ENCODE measurements at regions not wholly inside any gene's neighbourhood (a gene's known extent, or its start where the extent isn't known, plus 50 kb on each side); places are given as distances from the start of the nearest gene placed in this dataset.

GRCh38 chr3:27590437-27591298, 106.5 kb upstream of the SLC4A7 start:
- Mint-ChIP-seq H3K27ac (ENCODE audit: unreplicated experiment) (peak overlapping the region; percentile 91), H3K4me3 (ENCODE audit: unreplicated experiment) (no peak overlapping the region), H3K4me1 (ENCODE audit: low read depth) (peaks cover 36% of the 10 kb centered on the region), H3K36me3 (ENCODE audit: low read depth) (no peaks in the 10 kb centered on the region), H3K9me3 (ENCODE audit: low read depth) (no peaks in the 10 kb centered on the region), H3K27me3 (ENCODE audit: low read depth) (no peaks in the 10 kb centered on the region)
- no peak for TF ChIP-seq CTCF (IDR thresholded peaks at IDR 0.05)
- no peak for DNase-seq (ENCODE audit: low spot score)

- no peak for TF ChIP-seq CTCF (IDR thresholded peaks at IDR 0.05)
- Mint-ChIP-seq H3K4me3 (ENCODE audit: unreplicated experiment) (no peak overlapping the region), H3K27ac (ENCODE audit: unreplicated experiment) (peak overlapping the region; percentile 91), H3K9me3 (ENCODE audit: low read depth) (no peaks in the 10 kb centered on the region), H3K4me1 (ENCODE audit: low read depth) (peaks cover 36% of the 10 kb centered on the region), H3K36me3 (ENCODE audit: low read depth) (no peaks in the 10 kb centered on the region), H3K27me3 (ENCODE audit: low read depth) (no peaks in the 10 kb centered on the region)
- no peak for DNase-seq (ENCODE audit: low spot score)
Observed at GRCh38 chr3:27589795-27590194, 105.6 kb upstream of the SLC4A7 start.

GRCh38 chr3:27585429-27585828, 101.2 kb upstream of the SLC4A7 start:
- H3K9me3 Mint-ChIP-seq (ENCODE audit: low read depth) = no peaks in the 10 kb centered on the region
- no peaks in the 10 kb centered on the region for H3K27me3 Mint-ChIP-seq (ENCODE audit: low read depth)
- H3K27ac Mint-ChIP-seq (ENCODE audit: unreplicated experiment) = no peak overlapping the region
- H3K4me3 Mint-ChIP-seq (ENCODE audit: unreplicated experiment) = no peak overlapping the region
- DNase-seq (ENCODE audit: low spot score) = no peak
- H3K36me3 Mint-ChIP-seq (ENCODE audit: low read depth) = no peaks in the 10 kb centered on the region
- peaks cover 13% of the 10 kb centered on the region for H3K4me1 Mint-ChIP-seq (ENCODE audit: low read depth)
- no peak for TF ChIP-seq CTCF (IDR thresholded peaks at IDR 0.05)

DNA sequence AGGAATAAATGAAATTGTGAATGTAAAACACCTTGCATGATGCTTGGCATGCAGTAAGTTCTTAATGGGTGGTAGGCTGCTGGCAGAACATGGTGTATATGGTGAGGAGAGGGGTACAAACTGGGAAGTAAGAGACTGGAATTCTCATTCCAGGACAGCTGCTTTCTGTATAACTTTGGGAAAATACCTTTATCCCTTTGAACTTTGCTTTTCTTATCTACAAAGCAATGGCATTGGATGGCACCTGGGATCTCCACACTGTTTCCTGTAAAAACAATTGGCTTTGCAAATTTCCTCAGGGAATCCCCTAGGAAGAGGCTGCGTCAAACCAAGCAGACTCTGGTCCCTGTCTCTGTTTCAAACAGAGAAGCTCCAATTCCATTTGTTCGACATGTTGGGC, 100.7 kb upstream of the SLC4A7 start:
- TF ChIP-seq CTCF (IDR thresholded peaks at IDR 0.05) = no peak
- Mint-ChIP-seq H3K36me3 (ENCODE audit: low read depth) (no peaks in the 10 kb centered on the region), H3K27me3 (ENCODE audit: low read depth) (no peaks in the 10 kb centered on the region), H3K4me3 (ENCODE audit: unreplicated experiment) (no peak overlapping the region), H3K9me3 (ENCODE audit: low read depth) (no peaks in the 10 kb centered on the region), H3K27ac (ENCODE audit: unreplicated experiment) (no peak overlapping the region), H3K4me1 (ENCODE audit: low read depth) (peaks cover 8% of the 10 kb centered on the region)
- DNase-seq (ENCODE audit: low spot score) = no peak

GRCh38 chr3:27581852-27582251, 97.7 kb upstream of the SLC4A7 start:
- no peak for TF ChIP-seq CTCF (IDR thresholded peaks at IDR 0.05)
- no peak overlapping the region for H3K27ac Mint-ChIP-seq (ENCODE audit: unreplicated experiment)
- no peaks in the 10 kb centered on the region for H3K4me1 Mint-ChIP-seq (ENCODE audit: low read depth)
- H3K27me3 Mint-ChIP-seq (ENCODE audit: low read depth) = no peaks in the 10 kb centered on the region
- no peak for DNase-seq (ENCODE audit: low spot score)
- no peak overlapping the region for H3K4me3 Mint-ChIP-seq (ENCODE audit: unreplicated experiment)
- H3K9me3 Mint-ChIP-seq (ENCODE audit: low read depth) = no peaks in the 10 kb centered on the region
- H3K36me3 Mint-ChIP-seq (ENCODE audit: low read depth) = no peaks in the 10 kb centered on the region
